Activated CD8-positive, alpha-beta T cell treated with anti-CD3 and anti-CD28 coated beads for 36 hours (primary cell): ENCODE measurements at regions not wholly inside any gene's neighbourhood (a gene's known extent, or its start where the extent isn't known, plus 50 kb on each side); places are given as distances from the start of the nearest gene placed in this dataset.

Source experiments
- ATAC-seq: fragments of 200-7000 bp; cut with Tn5 transposase; one replicate; pipeline ENCODE4 v1.10.0; 2021; ENCODE audit warnings: mild to moderate bottlenecking, moderate library complexity
- CTCF ChIA-PET: fragments of 350-600 bp; sonication (Branson Sonifier 250); formaldehyde crosslinking; loops from one replicate; lab custom pipeline; 2021; ENCODE audit warnings: antibody characterized with exemption; lab: Charles Lee
- POLR2A ChIA-PET: fragments of 350-600 bp; sonication (Branson Sonifier 250); formaldehyde crosslinking; loops from one replicate; lab custom pipeline; 2021; ENCODE audit warnings: antibody characterized with exemption; lab: Charles Lee
- DNase-seq: peaks from one replicate; pipeline ENCODE4 v3.0.0-alpha.2; 2020
- H3K27ac Mint-ChIP-seq: one replicate; pipeline ENCODE4 v1.8.0; 2021; ENCODE audit warnings: mild to moderate bottlenecking, mixed read lengths
- H3K27me3 Mint-ChIP-seq: one replicate; pipeline ENCODE4 v1.8.0; 2021; ENCODE audit warnings: mixed read lengths
- H3K36me3 Mint-ChIP-seq: one replicate; pipeline ENCODE4 v1.8.0; 2021; ENCODE audit warnings: low read depth, mixed read lengths
- H3K4me1 Mint-ChIP-seq: one replicate; pipeline ENCODE4 v1.8.0; 2021; ENCODE audit warnings: low read depth, mixed read lengths
- H3K4me3 Mint-ChIP-seq: one replicate; pipeline ENCODE4 v1.8.0; 2021; ENCODE audit warnings: mild to moderate bottlenecking, moderate library complexity, mixed read lengths
- H3K9me3 Mint-ChIP-seq: one replicate; pipeline ENCODE4 v1.8.0; 2021; ENCODE audit warnings: mixed read lengths
- intact Hi-C: fragments of 100-400 bp; cut with micrococcal nuclease; formaldehyde crosslinking; loops from one replicate; pipeline ENCODE4 v1.10.0; 2022
- TF ChIP-seq, protein P1 (sequence below): fragments of 200-600 bp; IDR thresholded peaks from one replicate; pipeline ENCODE4 v1.8.0; 2022; ENCODE audit warnings: antibody characterized with exemption, mild to moderate bottlenecking

DNA sequence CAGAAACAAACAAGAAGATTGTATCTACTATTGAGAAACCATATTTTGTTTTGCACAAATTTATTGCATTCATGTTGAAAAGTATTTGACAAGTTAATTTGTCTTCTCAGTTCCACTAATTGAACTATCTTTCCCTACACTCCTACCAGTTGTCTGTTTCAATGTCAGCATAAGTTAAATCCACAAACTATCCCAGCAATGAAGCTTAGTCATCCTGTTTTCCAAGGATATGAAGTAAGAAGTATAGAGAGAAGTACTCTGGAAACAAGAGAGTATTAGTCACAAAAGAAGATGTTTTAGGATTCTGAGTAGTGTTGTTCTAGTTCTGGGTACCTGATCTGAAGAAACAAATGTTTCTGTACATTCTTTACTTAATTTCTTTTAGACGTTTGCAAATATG is 261.6 kb upstream of the ZNF804A start:
- intact Hi-C loops = no loop called here
- Mint-ChIP-seq H3K9me3 (no peaks in the 10 kb centered on the region), H3K36me3 (no peaks in the 10 kb centered on the region), H3K4me3 (no peak overlapping the region), H3K4me1 (no peaks in the 10 kb centered on the region), H3K27me3 (no peaks in the 10 kb centered on the region), H3K27ac (no peak overlapping the region)
- TF ChIP-seq, protein P1, sequence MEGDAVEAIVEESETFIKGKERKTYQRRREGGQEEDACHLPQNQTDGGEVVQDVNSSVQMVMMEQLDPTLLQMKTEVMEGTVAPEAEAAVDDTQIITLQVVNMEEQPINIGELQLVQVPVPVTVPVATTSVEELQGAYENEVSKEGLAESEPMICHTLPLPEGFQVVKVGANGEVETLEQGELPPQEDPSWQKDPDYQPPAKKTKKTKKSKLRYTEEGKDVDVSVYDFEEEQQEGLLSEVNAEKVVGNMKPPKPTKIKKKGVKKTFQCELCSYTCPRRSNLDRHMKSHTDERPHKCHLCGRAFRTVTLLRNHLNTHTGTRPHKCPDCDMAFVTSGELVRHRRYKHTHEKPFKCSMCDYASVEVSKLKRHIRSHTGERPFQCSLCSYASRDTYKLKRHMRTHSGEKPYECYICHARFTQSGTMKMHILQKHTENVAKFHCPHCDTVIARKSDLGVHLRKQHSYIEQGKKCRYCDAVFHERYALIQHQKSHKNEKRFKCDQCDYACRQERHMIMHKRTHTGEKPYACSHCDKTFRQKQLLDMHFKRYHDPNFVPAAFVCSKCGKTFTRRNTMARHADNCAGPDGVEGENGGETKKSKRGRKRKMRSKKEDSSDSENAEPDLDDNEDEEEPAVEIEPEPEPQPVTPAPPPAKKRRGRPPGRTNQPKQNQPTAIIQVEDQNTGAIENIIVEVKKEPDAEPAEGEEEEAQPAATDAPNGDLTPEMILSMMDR = no peak
- ATAC-seq (no peak), DNase-seq (no peak)
- ChIA-PET POLR2A (no interaction called here), CTCF (no interaction called here)

DNA sequence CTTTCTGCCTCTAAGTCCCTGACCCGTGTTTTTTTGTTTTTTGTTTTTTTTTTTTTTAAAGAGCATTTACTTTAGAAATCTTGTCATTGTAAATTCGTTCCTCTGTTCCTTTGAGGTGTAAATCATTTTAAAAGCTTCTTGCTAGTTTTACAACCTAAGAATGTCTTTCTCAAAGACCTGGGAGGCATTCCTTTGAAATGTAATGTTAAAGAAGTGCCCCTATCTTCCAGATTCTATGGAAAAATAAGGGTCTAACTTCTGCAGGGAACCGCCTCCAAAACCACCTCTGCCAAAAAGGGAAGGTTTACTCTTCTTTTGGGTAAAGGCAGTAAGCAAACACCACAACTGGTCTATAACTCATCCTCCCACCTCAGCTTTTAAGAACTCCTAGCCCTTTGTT is 259.6 kb upstream of the ZNF804A start:
- ChIA-PET POLR2A (no interaction called here), CTCF (no interaction called here)
- no peak overlapping the region for H3K27ac Mint-ChIP-seq
- no peaks in the 10 kb centered on the region for H3K36me3 Mint-ChIP-seq
- no peak for DNase-seq
- H3K27me3 Mint-ChIP-seq = no peaks in the 10 kb centered on the region
- intact Hi-C loops = no loop called here
- TF ChIP-seq, protein P1 = no peak
- no peaks in the 10 kb centered on the region for H3K4me1 Mint-ChIP-seq
- H3K9me3 Mint-ChIP-seq = no peaks in the 10 kb centered on the region
- ATAC-seq = no peak
- no peak overlapping the region for H3K4me3 Mint-ChIP-seq

DNA sequence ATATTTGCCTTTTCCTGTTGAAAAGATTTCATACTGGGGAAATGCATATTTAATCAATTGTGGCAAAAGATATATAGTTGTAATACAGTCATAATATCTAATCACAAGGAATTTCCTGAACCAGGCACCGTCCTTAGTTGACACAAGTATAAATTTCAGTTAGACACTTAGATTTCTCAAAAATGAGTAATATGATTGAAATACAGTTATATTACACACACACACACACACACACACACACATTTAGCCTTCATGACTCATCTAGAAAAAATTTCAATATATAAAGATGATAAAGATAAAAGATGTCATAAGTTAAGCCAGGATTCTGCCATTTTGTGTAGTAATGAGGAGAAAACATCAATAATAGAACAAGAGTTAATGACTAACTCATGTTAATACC is 258.4 kb upstream of the ZNF804A start:
- no peaks in the 10 kb centered on the region for H3K9me3 Mint-ChIP-seq
- no peak for DNase-seq
- H3K4me1 Mint-ChIP-seq = no peaks in the 10 kb centered on the region
- H3K4me3 Mint-ChIP-seq = no peak overlapping the region
- ChIA-PET POLR2A (no interaction called here), CTCF (no interaction called here)
- intact Hi-C loops = no loop called here
- no peak overlapping the region for H3K27ac Mint-ChIP-seq
- ATAC-seq = no peak
- H3K36me3 Mint-ChIP-seq = no peaks in the 10 kb centered on the region
- H3K27me3 Mint-ChIP-seq = no peaks in the 10 kb centered on the region
- TF ChIP-seq, protein P1 = no peak

DNA sequence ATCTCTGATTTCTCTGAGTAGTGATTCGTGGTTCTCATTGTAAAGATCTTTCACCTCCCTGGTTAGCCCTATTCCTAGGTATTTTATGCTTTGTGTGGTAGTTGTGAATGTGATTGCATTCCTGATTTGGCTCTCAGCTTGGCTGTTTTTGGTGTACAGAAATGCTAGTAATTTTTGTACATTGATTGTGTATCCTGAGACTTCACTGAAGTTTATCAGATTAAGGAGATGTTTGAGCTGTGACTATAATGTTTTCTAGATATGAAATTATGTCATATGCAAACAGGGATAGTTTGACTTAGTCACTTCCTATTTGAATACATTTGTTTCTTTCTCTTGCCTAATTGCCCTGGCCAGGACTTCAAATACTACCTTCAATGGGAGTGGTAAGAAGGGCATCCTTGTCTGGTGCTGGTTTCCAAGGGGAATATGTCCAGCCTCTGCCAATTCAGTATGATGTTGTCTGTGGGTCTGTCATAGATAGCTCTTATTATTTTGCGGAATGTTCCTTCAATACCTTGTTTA is 251.9 kb upstream of the ZNF804A start:
- Mint-ChIP-seq H3K27ac (no peak overlapping the region), H3K9me3 (peaks cover 8% of the 10 kb centered on the region), H3K27me3 (no peaks in the 10 kb centered on the region), H3K36me3 (no peaks in the 10 kb centered on the region), H3K4me1 (no peaks in the 10 kb centered on the region), H3K4me3 (no peak overlapping the region)
- DNase-seq = no peak
- intact Hi-C loops = no loop called here
- no peak for ATAC-seq
- ChIA-PET POLR2A (no interaction called here), CTCF (no interaction called here)
- TF ChIP-seq, protein P1 = no peak

DNA sequence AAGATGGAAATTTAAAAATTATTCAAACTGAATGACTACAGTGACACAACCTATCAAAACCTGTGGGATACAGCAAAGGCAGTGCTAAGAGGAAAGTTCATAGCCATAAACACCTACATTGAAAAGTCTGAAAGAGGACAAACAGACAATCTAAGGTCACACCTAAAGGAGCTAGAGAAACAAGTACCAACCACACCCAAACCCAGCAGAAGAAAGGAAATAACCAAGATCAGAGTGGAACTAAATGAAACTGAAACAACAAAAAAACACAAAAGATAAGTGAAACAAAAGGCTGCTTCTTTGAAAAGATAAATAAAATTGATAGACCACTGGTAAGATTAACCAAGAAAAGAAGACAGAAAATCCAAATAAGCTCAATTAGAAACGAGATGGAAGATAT is 247.2 kb upstream of the ZNF804A start:
- intact Hi-C loops = no loop called here
- ChIA-PET CTCF (no interaction called here), POLR2A (no interaction called here)
- DNase-seq (no peak), ATAC-seq (no peak)
- Mint-ChIP-seq H3K4me3 (no peak overlapping the region), H3K9me3 (peaks cover 9% of the 10 kb centered on the region), H3K27me3 (no peaks in the 10 kb centered on the region), H3K4me1 (no peaks in the 10 kb centered on the region), H3K36me3 (no peaks in the 10 kb centered on the region), H3K27ac (no peak overlapping the region)
- TF ChIP-seq, protein P1 = no peak
